B cell (primary cell): ENCODE measurements at regions not wholly inside any gene's neighbourhood (a gene's known extent, or its start where the extent isn't known, plus 50 kb on each side); places are given as distances from the start of the nearest gene placed in this dataset.

Source experiments
- EZH2 ChIP-seq: IDR thresholded peaks from 2 replicates; pipeline ENCODE4 v1.6.1; 2012; ENCODE audit warnings: borderline replicate concordance, low read depth, mild to moderate bottlenecking, moderate library complexity, low read length; ENCODE audit not compliant: insufficient read depth, poor library complexity, severe bottlenecking
- TF ChIP-seq, protein P1 (sequence below): fragments of 200-600 bp; IDR thresholded peaks from one replicate; pipeline ENCODE4 v1.8.0; 2022; ENCODE audit warnings: antibody characterized with exemption, mild to moderate bottlenecking

DNA sequence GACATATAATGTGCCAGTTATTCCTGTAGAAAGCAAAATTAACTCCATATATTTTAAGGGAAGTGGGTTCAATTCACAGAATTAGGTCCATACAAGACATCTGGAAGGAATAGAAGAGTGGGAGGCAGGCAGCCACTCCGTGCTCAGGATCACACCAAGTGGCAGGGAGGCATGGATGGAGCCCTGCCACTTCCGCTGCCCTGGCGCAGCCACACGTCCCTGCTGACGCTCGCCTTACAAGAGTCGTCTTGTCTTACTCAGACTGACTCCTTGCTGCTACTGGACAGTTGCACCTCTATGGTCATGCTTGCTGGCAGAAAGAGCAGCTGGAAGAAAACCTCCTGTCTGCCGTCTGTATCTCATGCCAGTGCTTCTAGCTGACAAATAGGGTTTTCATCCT, 579.9 kb upstream of the POM121L12 start:
- TF ChIP-seq, protein P1, sequence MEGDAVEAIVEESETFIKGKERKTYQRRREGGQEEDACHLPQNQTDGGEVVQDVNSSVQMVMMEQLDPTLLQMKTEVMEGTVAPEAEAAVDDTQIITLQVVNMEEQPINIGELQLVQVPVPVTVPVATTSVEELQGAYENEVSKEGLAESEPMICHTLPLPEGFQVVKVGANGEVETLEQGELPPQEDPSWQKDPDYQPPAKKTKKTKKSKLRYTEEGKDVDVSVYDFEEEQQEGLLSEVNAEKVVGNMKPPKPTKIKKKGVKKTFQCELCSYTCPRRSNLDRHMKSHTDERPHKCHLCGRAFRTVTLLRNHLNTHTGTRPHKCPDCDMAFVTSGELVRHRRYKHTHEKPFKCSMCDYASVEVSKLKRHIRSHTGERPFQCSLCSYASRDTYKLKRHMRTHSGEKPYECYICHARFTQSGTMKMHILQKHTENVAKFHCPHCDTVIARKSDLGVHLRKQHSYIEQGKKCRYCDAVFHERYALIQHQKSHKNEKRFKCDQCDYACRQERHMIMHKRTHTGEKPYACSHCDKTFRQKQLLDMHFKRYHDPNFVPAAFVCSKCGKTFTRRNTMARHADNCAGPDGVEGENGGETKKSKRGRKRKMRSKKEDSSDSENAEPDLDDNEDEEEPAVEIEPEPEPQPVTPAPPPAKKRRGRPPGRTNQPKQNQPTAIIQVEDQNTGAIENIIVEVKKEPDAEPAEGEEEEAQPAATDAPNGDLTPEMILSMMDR = no peak
- no peak for TF ChIP-seq EZH2
